AG04449 (cell line): ENCODE measurements at regions not wholly inside any gene's neighbourhood (a gene's known extent, or its start where the extent isn't known, plus 50 kb on each side); places are given as distances from the start of the nearest gene placed in this dataset.

Experiments used
- CTCF ChIA-PET: fragments of 350-600 bp; formaldehyde crosslinking; extraction: SDS; loops from one replicate; lab custom pipeline; 2021; ENCODE audit warnings: antibody characterized with exemption; lab: Yijun Ruan, JAX
- POLR2A ChIA-PET: fragments of 400-600, 350-600 bp; formaldehyde crosslinking; extraction: SDS; loops from one replicate; lab custom pipeline; 2020; ENCODE audit warnings: antibody characterized with exemption, inconsistent platforms; lab: Yijun Ruan, JAX
- DNase-seq: peaks from one replicate; pipeline ENCODE4 v3.0.0-alpha.2; 2010; ENCODE audit warnings: low read depth, low spot score
- H3K4me3 ChIP-seq: 2 replicates; pipeline ENCODE4 v1.5.1; 2011; ENCODE audit warnings: low read depth, mild to moderate bottlenecking, control low read depth, low read length
- CTCF ChIP-seq: IDR thresholded peaks from one replicate; pipeline ENCODE4 v1.5.1; 2011; ENCODE audit warnings: mild to moderate bottlenecking, moderate library complexity, low read length, control low read depth, inconsistent platforms; ENCODE audit not compliant: insufficient read depth; ENCODE audit errors: missing control alignments

- POLR2A ChIA-PET: no interaction called here
- no peak overlapping the region for H3K4me3 ChIP-seq
- CTCF ChIA-PET: no interaction called here
- no peak for TF ChIP-seq CTCF
- no peak for DNase-seq
Observed at GRCh38 chr14:82565825-82566224, 1032.2 kb upstream of the SEL1L start.

GRCh38 chr14:82587226-82587625, 1053.6 kb upstream of the SEL1L start:
- ChIA-PET POLR2A (no interaction called here), CTCF (no interaction called here)
- no peak for TF ChIP-seq CTCF
- H3K4me3 ChIP-seq: no peak overlapping the region
- DNase-seq: no peak

GRCh38 chr14:82595466-82595865, 1061.8 kb upstream of the SEL1L start:
- no peak for TF ChIP-seq CTCF
- CTCF ChIA-PET: no interaction called here
- no peak for DNase-seq
- POLR2A ChIA-PET: no interaction called here
- no peak overlapping the region for H3K4me3 ChIP-seq

- no peak overlapping the region for H3K4me3 ChIP-seq
- ChIA-PET POLR2A (no interaction called here), CTCF (no interaction called here)
- DNase-seq: no peak
- TF ChIP-seq CTCF: no peak
Observed at GRCh38 chr14:82602794-82603193, 1069.1 kb upstream of the SEL1L start.

GRCh38 chr14:82604819-82605218, 1071.2 kb upstream of the SEL1L start:
- no peak for TF ChIP-seq CTCF
- no peak overlapping the region for H3K4me3 ChIP-seq
- DNase-seq: no peak
- ChIA-PET CTCF (no interaction called here), POLR2A (no interaction called here)

GRCh38 chr14:82621881-82622450, 1088.3 kb upstream of the SEL1L start:
- ChIA-PET CTCF (no interaction called here), POLR2A (no interaction called here)
- no peak for TF ChIP-seq CTCF
- no peak for DNase-seq
- H3K4me3 ChIP-seq: no peak overlapping the region
